ENCODE measurements at regions not wholly inside any gene's neighbourhood (a gene's known extent, or its start where the extent isn't known, plus 50 kb on each side); places are given as distances from the start of the nearest gene placed in this dataset.
A peak's percentile ranks its signal among the peaks of the same experiment; 100 is the strongest.
"Not testable (repeated sequence)": the region's sequence is repeated elsewhere in the genome, so short reads cannot be mapped to it uniquely, and the experiment has no call there.

DNA sequence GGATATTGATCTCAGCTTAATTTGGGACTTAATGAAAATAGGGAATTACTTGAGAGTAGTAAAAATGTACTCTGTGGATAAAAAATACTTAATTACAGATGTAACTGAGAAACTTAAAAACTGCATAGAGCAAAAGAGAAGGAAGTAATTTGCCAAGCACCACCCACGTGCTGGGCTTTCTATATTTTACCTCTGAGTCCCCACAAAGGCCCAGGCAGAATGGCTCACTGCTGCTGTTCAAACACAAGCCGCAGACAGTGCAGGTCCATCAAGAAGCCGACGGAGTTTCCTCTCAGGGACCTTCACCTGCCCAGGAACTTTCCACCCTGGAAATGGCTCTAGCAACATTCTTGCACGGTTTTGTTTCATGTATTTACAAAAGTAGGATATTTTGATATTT lies 77.2 kb upstream of the TRPM1 start:
- DNase-seq (ENCODE audit: low read depth in 2 of 2, low spot score in 1 of 2), result no peak

DNA sequence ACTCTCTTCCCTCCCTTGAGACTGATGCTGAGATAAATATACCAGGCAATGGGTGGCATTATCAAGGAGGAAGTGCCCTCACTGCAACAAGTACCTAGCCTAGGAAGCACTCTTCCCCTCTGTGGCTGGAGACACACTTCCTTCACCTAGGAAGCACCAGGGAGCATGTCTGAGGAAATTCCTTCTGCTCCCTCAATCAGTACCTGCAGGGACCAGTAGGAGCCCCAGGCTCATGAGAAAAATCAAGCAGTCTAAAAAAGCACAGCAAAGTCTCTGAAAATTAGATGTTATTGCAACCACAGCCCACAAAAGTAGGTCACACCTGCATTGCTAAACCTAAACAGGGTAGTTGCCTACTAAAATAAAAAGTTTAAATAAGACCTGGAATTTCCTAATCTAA lies 78.2 kb upstream of the TRPM1 start:
- no peak for DNase-seq (ENCODE audit: low read depth in 2 of 2, low spot score in 1 of 2)

DNA sequence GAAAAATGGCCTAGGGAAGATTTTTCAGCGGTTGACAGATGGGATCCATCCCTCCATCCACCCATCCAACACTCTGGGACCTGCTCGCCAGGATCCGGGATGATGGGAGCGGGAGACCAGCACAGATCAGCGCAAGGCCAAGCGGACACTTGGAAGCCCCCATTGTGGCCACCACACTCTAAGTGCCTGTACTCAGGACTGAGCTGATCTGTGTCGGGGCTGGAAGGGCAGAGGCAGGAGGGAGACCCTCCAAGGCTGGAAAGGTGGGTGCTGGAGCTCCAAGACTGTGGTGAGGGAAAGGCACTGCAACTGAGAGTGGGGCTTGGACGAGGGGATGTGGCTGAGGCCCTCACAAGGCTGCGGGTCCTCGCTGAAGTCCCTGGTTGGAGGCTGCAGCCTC lies 91.8 kb upstream of the TRPM1 start:
- DNase-seq (ENCODE audit: low read depth in 2 of 2, low spot score in 1 of 2), result no peak

DNA sequence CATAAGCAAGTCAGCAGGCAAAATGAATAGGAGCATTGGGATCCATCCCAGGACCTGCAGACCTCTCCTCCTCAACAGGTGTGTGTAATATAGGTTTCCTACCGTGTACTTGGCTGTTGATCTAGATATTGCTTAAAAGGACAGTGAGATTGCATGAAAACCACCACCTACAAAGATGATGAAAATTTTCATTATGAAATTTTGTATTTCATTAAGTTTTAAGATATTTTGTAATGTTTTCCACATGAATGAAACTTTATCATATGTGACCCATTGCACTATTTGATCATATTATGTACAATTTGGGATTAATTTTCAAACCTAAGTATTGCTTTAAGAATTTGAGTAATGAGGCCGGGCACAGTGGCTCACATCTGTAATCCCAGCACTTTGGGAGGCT lies 94.3 kb upstream of the TRPM1 start:
- no peak for DNase-seq (ENCODE audit: low read depth in 2 of 2, low spot score in 1 of 2)

DNA sequence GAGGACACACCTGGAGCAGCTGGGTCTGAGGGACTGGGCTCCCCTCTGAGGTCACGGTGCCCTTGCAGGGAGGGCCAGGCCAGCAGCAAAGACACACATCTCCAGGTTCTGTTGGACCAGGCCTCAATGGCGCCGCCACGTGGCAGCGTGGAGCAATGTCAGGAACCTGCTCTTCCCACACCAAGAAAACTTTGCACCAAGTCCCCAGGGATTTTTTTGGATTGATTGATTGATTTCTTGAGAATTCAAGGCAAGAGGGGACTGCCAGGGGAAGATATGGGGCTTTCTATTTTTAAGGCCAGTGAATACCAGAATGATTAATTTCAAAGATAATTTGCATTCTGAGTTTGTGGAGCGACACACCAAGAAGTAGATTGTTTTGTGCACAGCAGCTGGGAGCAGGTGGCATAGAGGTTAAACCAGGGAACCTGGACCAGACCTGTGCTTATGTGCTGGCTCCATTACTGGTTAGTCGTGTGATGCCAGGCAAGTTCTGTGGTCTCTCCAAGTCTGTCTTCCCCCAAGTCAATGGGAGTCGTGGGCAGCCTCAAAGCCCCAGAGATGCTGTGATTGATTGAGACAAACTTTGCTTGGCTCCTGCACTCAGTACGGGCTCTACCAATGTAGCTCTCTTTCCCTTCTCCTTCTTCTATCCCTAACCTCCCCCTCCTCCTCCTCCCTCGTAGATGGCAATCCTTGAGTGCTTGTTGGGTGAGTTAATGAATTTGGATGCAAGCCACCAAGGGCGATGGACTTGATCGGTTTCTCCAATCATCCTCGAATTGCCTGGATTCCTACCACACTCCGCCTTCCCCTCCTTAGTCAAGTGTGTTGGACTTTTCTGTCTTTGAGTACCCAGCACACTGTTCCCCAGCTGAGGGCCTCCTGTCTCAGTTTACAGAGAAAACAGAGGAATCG lies 96.2 kb upstream of the TRPM1 start:
- no peak for DNase-seq (ENCODE audit: low read depth in 2 of 2, low spot score in 1 of 2)

GRCh38 chr15:31200735-31201151 lies 99.2 kb upstream of the TRPM1 start:
- DNase-seq (ENCODE audit: low read depth in 2 of 2, low spot score in 1 of 2), result peak; percentile 29 to 48

DNA sequence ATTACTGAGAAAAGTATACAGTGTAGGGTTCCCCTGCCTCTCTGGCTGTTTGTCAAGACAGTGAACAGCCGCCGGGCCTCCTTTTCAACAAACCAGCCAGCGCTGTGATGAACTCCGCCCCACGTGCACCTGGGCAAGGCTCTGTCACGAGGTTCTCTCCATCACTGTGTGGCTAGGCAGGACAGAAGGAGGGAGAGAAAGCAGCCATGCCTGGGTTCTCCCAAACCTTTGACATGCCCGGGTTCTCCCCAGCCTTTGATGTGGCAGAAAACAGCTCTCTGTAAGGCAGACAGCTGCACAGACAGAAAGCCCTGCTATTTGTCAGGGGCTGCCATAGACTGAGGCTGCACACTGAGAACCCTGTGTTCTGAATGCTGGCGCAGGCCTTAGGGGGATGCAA lies 101.4 kb upstream of the TRPM1 start:
- no peak for DNase-seq (ENCODE audit: low read depth in 2 of 2, low spot score in 1 of 2)

GRCh38 chr15:31203999-31204398 lies 102.5 kb upstream of the TRPM1 start:
- DNase-seq (ENCODE audit: low read depth in 2 of 2, low spot score in 1 of 2), result no peak

GRCh38 chr15:31206386-31207181 lies 105.1 kb upstream of the TRPM1 start:
- DNase-seq (ENCODE audit: low read depth in 2 of 2, low spot score in 1 of 2), result no peak

GRCh38 chr15:31207246-31207645 lies 105.7 kb upstream of the TRPM1 start:
- DNase-seq (ENCODE audit: low read depth in 2 of 2, low spot score in 1 of 2), result no peak

DNA sequence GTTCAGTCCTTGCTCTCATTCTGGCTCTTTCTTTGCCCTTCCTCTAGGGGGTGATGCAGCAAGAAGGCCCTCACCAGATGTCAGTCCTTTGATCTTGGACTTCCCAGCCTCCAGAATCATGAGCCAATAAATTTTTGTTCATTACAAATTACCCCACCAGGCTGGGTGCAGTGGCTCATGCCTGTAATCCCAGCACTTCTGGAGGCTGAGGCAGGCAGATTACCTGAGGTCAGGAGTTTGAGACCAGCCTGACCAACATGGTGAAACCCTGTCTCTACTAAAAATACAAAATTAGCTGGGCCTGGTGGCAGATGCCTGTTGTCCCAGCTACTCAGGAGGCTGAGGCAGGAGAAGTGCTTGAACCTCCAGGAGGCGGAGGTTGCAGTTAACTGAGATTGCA lies 106.3 kb upstream of the TRPM1 start:
- DNase-seq (ENCODE audit: low read depth in 2 of 2, low spot score in 1 of 2), result not testable (repeated sequence)

- no peak for DNase-seq (ENCODE audit: low read depth in 2 of 2, low spot score in 1 of 2)
These were observed 107.3 kb upstream of the TRPM1 start for GRCh38 chr15:31208817-31209216.

DNA sequence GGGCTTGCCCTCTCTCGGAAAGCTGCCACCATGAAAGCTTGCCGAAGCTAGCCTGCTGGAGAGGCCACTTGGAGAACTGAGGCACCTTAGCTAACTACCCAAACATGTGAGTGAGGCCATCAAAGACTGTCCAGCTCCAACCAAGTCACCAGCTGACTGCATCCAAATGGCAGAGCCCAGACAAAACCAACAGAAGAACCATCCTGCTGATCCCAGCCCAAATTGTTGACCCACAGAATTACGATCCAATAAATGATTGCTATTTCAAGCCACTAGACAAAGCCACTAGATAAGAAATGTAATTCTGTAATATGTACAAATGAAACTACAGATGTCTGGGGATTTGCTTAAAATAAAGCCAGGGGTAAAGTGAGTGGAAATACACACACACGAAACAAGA lies 109.8 kb upstream of the TRPM1 start:
- DNase-seq (ENCODE audit: low read depth in 2 of 2, low spot score in 1 of 2), result no peak

- no peak for DNase-seq (ENCODE audit: low read depth in 2 of 2, low spot score in 1 of 2)
These were observed 111.0 kb upstream of the TRPM1 start for GRCh38 chr15:31212326-31213080.

DNA sequence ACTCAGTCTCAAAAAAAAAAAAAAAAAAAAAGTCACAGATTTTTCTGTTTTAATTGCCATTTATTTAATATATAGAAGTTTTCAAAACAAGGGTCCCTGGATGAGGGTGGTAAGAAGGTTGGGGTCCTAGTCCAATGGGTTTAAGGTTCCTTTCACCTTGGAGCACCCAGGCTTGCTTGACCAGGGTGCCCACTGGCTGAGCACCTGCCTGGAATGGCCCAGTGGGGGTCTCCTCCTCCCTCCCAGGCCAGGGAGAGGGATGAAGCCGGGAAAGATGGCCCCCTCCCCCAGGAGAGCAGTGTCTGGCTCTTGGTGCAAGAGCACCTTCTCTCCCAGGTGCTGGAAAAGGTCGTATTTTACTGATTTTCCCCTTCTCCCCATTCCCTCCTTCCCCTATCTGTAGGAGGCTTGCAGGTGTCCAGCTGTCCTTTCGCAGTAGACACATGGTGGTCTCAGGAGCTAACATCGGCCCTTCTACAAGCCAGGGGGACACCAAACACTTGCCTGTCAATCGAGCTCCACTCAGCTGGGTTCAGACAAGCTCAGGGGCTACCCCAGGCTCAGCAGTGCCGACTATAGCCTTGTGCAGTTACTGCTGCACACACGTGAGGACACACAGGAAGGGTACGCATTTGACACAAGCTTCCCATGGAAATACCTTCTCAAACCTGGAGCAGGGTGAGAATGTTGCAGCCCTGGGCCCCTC lies 112.3 kb upstream of the KLF13 start:
- DNase-seq (ENCODE audit: low read depth in 2 of 2, low spot score in 1 of 2), result no peak

- no peak for DNase-seq (ENCODE audit: low read depth in 2 of 2, low spot score in 1 of 2)
These were observed 111.7 kb upstream of the KLF13 start for GRCh38 chr15:31214864-31215489.

DNA sequence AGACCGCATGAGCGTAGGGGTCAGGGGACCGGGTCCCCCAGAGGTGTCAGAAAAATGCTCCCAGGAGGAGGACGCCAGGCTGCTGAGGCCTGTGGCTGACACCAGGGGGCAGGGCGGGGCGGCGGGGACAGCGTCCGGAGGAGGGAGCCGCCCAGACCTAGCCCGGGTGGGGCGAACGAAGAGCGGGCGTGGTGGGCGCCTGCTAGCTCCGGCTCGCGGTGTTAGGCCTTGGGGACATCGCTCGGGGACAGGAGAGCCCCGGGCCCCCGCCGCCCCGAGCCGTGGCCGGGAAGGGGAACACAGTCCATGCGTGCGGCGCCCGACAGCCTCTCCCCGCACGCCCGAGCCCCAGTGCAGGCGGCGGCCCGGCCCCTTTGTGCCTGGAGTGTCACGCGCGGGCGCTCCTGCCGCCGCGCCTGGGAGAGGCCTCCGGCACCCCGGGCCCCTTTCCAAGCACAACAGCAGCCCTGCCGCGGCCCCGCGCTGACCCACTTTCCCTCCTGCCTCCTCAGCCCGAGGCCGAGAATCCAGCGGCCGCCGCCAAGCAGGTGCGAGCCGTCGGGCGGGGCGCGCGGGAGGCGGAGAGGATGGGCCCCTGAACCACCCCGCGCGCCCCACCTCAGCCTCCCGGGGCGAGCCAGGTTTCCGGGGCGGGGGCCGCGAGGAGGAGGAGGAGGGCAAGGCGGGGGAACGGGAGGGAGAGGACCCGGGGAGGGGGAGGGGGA lies 111.0 kb upstream of the KLF13 start:
- DNase-seq (ENCODE audit: low read depth in 2 of 2, low spot score in 1 of 2), result peak; percentile 62 to 69

GRCh38 chr15:31216215-31216911 lies 110.3 kb upstream of the KLF13 start:
- DNase-seq (ENCODE audit: low read depth in 2 of 2, low spot score in 1 of 2), result peak in 1 of 2 donors; percentile 27

- DNase-seq (ENCODE audit: low read depth in 2 of 2, low spot score in 1 of 2), result no peak
These were observed 109.6 kb upstream of the KLF13 start for GRCh38 chr15:31217067-31217466.

Measured in stimulated activated CD8-positive, alpha-beta memory T cell treated with anti-CD3 and anti-CD28 coated beads, Interleukin-4, amount 100 ng/mL, for 1 hour (primary cell).